ENCODE measurements at regions not wholly inside any gene's neighbourhood (a gene's known extent, or its start where the extent isn't known, plus 50 kb on each side); places are given as distances from the start of the nearest gene placed in this dataset.
"Not testable (repeated sequence)": the region's sequence is repeated elsewhere in the genome, so short reads cannot be mapped to it uniquely, and the experiment has no call there.

GRCh38 chr9:15073620-15074019 is 163.4 kb upstream of the FREM1 start:
- no peak overlapping the region for H3K27ac ChIP-seq
- no peak for TF ChIP-seq CTCF (conservative IDR thresholded peaks at IDR 0.05)
- TF ChIP-seq ZFX (IDR thresholded peaks at IDR 0.05) = no peak

DNA sequence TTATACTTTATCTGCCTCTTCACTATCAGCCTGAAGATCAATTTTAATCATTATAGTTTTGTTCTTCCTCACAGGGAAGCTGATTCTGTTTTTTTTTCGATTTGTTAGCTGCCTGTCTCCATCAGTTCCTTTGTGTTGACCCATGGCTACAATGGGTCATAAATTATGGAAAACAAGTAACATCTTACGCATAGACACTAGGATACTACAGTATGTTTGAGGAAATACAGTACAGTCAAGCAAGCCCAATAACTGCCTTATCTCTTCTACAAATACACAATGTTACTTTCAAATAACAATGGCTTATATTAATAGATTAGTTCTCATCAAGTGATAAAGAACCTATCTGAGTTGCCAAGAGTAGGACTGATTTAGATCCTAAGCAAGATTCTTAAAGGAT is 160.5 kb upstream of the FREM1 start:
- H3K27ac ChIP-seq = no peak overlapping the region
- TF ChIP-seq ZFX (IDR thresholded peaks at IDR 0.05) (no peak), CTCF (conservative IDR thresholded peaks at IDR 0.05) (no peak)

GRCh38 chr9:15069106-15069505 is 158.9 kb upstream of the FREM1 start:
- no peak for TF ChIP-seq ZFX (IDR thresholded peaks at IDR 0.05)
- TF ChIP-seq CTCF (conservative IDR thresholded peaks at IDR 0.05) = no peak
- no peak overlapping the region for H3K27ac ChIP-seq

- no peak for TF ChIP-seq ZFX (IDR thresholded peaks at IDR 0.05)
- H3K27ac ChIP-seq = no peak overlapping the region
These were observed 158.0 kb upstream of the FREM1 start for GRCh38 chr9:15068261-15068660.

- H3K27ac ChIP-seq = no peak overlapping the region
- TF ChIP-seq CTCF (conservative IDR thresholded peaks at IDR 0.05) (no peak), ZFX (IDR thresholded peaks at IDR 0.05) (no peak)
These were observed 148.8 kb upstream of the FREM1 start for GRCh38 chr9:15059003-15059402.

- no peak overlapping the region for H3K27ac ChIP-seq
- TF ChIP-seq ZFX (IDR thresholded peaks at IDR 0.05) (no peak), CTCF (conservative IDR thresholded peaks at IDR 0.05) (no peak)
These were observed 148.0 kb upstream of the FREM1 start for GRCh38 chr9:15058236-15058635.

- TF ChIP-seq CTCF (conservative IDR thresholded peaks at IDR 0.05) = peak; percentile 35
- H3K27ac ChIP-seq = not testable (repeated sequence)
These were observed 145.1 kb upstream of the FREM1 start for GRCh38 chr9:15055284-15055683.

DNA sequence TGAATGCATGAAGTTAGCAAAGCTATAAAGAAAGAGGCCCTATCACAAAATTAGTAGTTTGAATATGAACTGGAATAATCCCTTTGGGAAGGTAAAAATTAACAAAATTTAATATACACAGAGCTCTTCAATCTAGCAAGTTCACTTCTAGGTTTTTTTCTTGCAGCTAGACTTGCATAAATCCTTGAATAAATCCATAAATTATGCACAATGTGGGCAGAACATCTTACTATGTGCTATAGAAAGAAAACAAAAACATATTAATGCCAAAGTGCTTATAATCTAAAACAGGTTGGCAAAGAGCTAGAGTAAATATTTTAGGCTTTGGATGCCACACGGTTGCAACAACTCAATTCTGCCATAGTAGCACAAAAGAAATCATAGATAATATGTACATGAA is 138.5 kb upstream of the FREM1 start:
- TF ChIP-seq CTCF (conservative IDR thresholded peaks at IDR 0.05) (no peak), ZFX (IDR thresholded peaks at IDR 0.05) (no peak)

More for the DNA sequence above, 138.5 kb upstream of the FREM1 start:
- H3K27ac ChIP-seq = no peak overlapping the region
